Nephron (organoid): ENCODE measurements at regions not wholly inside any gene's neighbourhood (a gene's known extent, or its start where the extent isn't known, plus 50 kb on each side); places are given as distances from the start of the nearest gene placed in this dataset.
"Not testable (repeated sequence)": the region's sequence is repeated elsewhere in the genome, so short reads cannot be mapped to it uniquely, and the experiment has no call there.

ENCODE experiments used
- H3K27ac Mint-ChIP-seq, 3 experiments: 2 replicates each; pipeline ENCODE4 v1.8.0; 2020; ENCODE audit warnings: mixed read lengths in 3 of 3, mild to moderate bottlenecking in 2 of 3, moderate library complexity in 1 of 3
- H3K27me3 Mint-ChIP-seq: 2 replicates; pipeline ENCODE4 v1.8.0; 2021; ENCODE audit warnings: low read depth, mild to moderate bottlenecking, moderate library complexity, mixed read lengths
- H3K36me3 Mint-ChIP-seq: 2 replicates; pipeline ENCODE4 v1.8.0; 2020; ENCODE audit warnings: low read depth, mixed read lengths
- H3K4me1 Mint-ChIP-seq: 2 replicates; pipeline ENCODE4 v1.8.0; 2020; ENCODE audit warnings: mixed read lengths
- H3K4me3 Mint-ChIP-seq, 3 experiments: 2 replicates each; pipeline ENCODE4 v1.8.0; 2020; ENCODE audit warnings: mild to moderate bottlenecking in 3 of 3, mixed read lengths in 3 of 3, moderate library complexity in 2 of 3
- H3K9me3 Mint-ChIP-seq: 2 replicates; pipeline ENCODE4 v1.8.0; 2020; ENCODE audit warnings: mixed read lengths
- CTCF ChIP-seq, 3 experiments: fragments of 200-600 bp; sonication (generic); IDR thresholded peaks; one replicate each; pipeline ENCODE4 v1.5.0; 2021; ENCODE audit warnings: antibody characterized with exemption in 3 of 3; ENCODE audit not compliant: unreplicated experiment in 3 of 3

- Mint-ChIP-seq H3K9me3 (no peaks in the 10 kb centered on the region), H3K27ac (no peak overlapping the region), H3K4me1 (no peaks in the 10 kb centered on the region), H3K36me3 (no peaks in the 10 kb centered on the region), H3K27me3 (no peaks in the 10 kb centered on the region), H3K4me3 (no peak overlapping the region)
- TF ChIP-seq CTCF (IDR thresholded peaks at IDR 0.05; ENCODE audit: unreplicated experiment in 3 of 3): no peak
These were observed 61.7 kb upstream of the TNFSF4 start for GRCh38 chr1:173268786-173269277.

GRCh38 chr1:173269490-173270230 is 62.5 kb upstream of the TNFSF4 start:
- no peaks in the 10 kb centered on the region for H3K27me3 Mint-ChIP-seq
- no peaks in the 10 kb centered on the region for H3K4me1 Mint-ChIP-seq
- H3K4me3 Mint-ChIP-seq: no peak overlapping the region
- no peak overlapping the region for H3K27ac Mint-ChIP-seq
- no peak for TF ChIP-seq CTCF (IDR thresholded peaks at IDR 0.05; ENCODE audit: unreplicated experiment in 3 of 3)
- no peaks in the 10 kb centered on the region for H3K36me3 Mint-ChIP-seq
- H3K9me3 Mint-ChIP-seq: no peaks in the 10 kb centered on the region

- TF ChIP-seq CTCF (IDR thresholded peaks at IDR 0.05; ENCODE audit: unreplicated experiment in 3 of 3): no peak
- H3K36me3 Mint-ChIP-seq: no peaks in the 10 kb centered on the region
- no peaks in the 10 kb centered on the region for H3K27me3 Mint-ChIP-seq
- no peaks in the 10 kb centered on the region for H3K4me1 Mint-ChIP-seq
- no peaks in the 10 kb centered on the region for H3K9me3 Mint-ChIP-seq
- H3K27ac Mint-ChIP-seq: no peak overlapping the region
- no peak overlapping the region for H3K4me3 Mint-ChIP-seq
These were observed 63.1 kb upstream of the TNFSF4 start for GRCh38 chr1:173270243-173270642.

GRCh38 chr1:173271021-173271420 is 63.9 kb upstream of the TNFSF4 start:
- not testable (repeated sequence) for H3K4me3 Mint-ChIP-seq, H3K27ac Mint-ChIP-seq, H3K27me3 Mint-ChIP-seq, H3K4me1 Mint-ChIP-seq, H3K9me3 Mint-ChIP-seq, H3K36me3 Mint-ChIP-seq

GRCh38 chr1:173275496-173275895 is 68.4 kb upstream of the TNFSF4 start:
- no peak overlapping the region for H3K27ac Mint-ChIP-seq
- no peaks in the 10 kb centered on the region for H3K36me3 Mint-ChIP-seq
- no peaks in the 10 kb centered on the region for H3K4me1 Mint-ChIP-seq
- no peak for TF ChIP-seq CTCF (IDR thresholded peaks at IDR 0.05; ENCODE audit: unreplicated experiment in 3 of 3)
- no peaks in the 10 kb centered on the region for H3K27me3 Mint-ChIP-seq
- no peaks in the 10 kb centered on the region for H3K9me3 Mint-ChIP-seq
- no peak overlapping the region for H3K4me3 Mint-ChIP-seq

- H3K27ac Mint-ChIP-seq: no peak overlapping the region
- no peaks in the 10 kb centered on the region for H3K9me3 Mint-ChIP-seq
- no peak overlapping the region for H3K4me3 Mint-ChIP-seq
- no peaks in the 10 kb centered on the region for H3K36me3 Mint-ChIP-seq
- TF ChIP-seq CTCF (IDR thresholded peaks at IDR 0.05; ENCODE audit: unreplicated experiment in 3 of 3): no peak
- no peaks in the 10 kb centered on the region for H3K27me3 Mint-ChIP-seq
- no peaks in the 10 kb centered on the region for H3K4me1 Mint-ChIP-seq
These were observed 70.0 kb upstream of the TNFSF4 start for GRCh38 chr1:173276922-173277800.
